Neural crest cell (in vitro differentiated cells): ENCODE measurements at regions not wholly inside any gene's neighbourhood (a gene's known extent, or its start where the extent isn't known, plus 50 kb on each side); places are given as distances from the start of the nearest gene placed in this dataset.

Source experiments
- DNase-seq: peaks from one replicate; pipeline ENCODE4 v3.0.0; 2021; ENCODE audit warnings: low read depth, mixed read lengths, low spot score
- H3K27ac Mint-ChIP-seq: one replicate; pipeline ENCODE4 v1.8.0; 2021; ENCODE audit warnings: mild to moderate bottlenecking, mixed read lengths; ENCODE audit not compliant: unreplicated experiment
- H3K27me3 Mint-ChIP-seq: 2 replicates; pipeline ENCODE4 v1.8.0; 2021; ENCODE audit warnings: low read depth, mild to moderate bottlenecking, mixed read lengths
- H3K36me3 Mint-ChIP-seq: 2 replicates; pipeline ENCODE4 v1.8.0; 2021; ENCODE audit warnings: low read depth, mild to moderate bottlenecking, mixed read lengths
- H3K4me1 Mint-ChIP-seq: 2 replicates; pipeline ENCODE4 v1.8.0; 2021; ENCODE audit warnings: mixed read lengths
- H3K4me3 Mint-ChIP-seq: one replicate; pipeline ENCODE4 v1.8.0; 2021; ENCODE audit warnings: mild to moderate bottlenecking, mixed read lengths
- H3K9me3 Mint-ChIP-seq: 2 replicates; pipeline ENCODE4 v1.8.0; 2021; ENCODE audit warnings: mixed read lengths
- TF ChIP-seq, protein P1 (sequence below): fragments of 200-600 bp; sonication (generic); conservative IDR thresholded peaks from 2 replicates; pipeline ENCODE4 v1.5.0; 2021; ENCODE audit warnings: antibody characterized with exemption, mild to moderate bottlenecking

DNA sequence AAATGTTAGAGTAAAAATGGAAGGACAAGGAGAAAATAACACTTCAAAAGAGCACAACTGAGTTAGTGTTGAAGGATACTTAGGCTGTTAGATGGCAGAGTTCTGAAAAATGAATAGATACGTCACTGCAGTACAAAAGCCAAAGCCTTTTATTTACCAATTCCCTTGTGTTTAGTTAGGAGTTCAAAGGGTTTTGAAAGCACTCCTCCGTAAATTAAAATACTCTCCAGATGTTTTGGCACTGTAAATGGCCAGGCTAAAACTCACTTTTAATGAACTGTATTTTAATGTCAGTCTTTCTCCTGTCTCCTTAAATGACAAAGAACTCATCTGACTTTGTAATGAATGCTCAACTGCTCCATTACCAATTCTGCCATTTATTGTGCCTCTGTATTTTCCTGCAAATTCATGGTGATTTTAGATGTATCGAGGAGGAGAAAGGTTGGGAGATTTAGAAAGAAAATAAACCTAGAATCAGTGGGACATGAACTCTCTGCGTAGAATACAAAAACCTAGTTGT lies 1727.2 kb downstream of the MAT2B start:
- Mint-ChIP-seq H3K9me3 (no peaks in the 10 kb centered on the region), H3K36me3 (peaks cover 2% of the 10 kb centered on the region), H3K4me3 (no peak overlapping the region), H3K27ac (no peak overlapping the region), H3K27me3 (no peaks in the 10 kb centered on the region), H3K4me1 (peaks cover 9% of the 10 kb centered on the region)
- TF ChIP-seq, protein P1, sequence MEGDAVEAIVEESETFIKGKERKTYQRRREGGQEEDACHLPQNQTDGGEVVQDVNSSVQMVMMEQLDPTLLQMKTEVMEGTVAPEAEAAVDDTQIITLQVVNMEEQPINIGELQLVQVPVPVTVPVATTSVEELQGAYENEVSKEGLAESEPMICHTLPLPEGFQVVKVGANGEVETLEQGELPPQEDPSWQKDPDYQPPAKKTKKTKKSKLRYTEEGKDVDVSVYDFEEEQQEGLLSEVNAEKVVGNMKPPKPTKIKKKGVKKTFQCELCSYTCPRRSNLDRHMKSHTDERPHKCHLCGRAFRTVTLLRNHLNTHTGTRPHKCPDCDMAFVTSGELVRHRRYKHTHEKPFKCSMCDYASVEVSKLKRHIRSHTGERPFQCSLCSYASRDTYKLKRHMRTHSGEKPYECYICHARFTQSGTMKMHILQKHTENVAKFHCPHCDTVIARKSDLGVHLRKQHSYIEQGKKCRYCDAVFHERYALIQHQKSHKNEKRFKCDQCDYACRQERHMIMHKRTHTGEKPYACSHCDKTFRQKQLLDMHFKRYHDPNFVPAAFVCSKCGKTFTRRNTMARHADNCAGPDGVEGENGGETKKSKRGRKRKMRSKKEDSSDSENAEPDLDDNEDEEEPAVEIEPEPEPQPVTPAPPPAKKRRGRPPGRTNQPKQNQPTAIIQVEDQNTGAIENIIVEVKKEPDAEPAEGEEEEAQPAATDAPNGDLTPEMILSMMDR: no peak
- no peak for DNase-seq

DNA sequence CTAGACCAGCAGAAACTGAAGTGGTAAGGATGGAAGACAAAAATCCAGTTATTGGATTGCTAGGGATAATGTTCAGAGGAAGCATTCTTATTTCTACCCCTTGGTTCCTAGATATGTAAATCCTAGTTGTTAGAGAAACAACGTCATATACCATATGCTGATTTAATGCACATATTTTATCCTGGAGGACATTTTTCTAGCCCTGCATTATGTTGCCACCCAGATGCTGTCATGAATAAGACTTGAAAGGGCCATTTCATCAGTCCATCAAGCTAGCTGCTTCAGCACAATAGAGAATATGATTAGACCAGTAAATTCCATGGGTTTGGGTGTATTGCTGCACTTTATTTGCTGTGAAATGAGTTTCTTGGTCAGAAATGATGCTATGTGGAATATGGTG lies 1736.4 kb downstream of the MAT2B start:
- no peak for DNase-seq
- no peak overlapping the region for H3K4me3 Mint-ChIP-seq
- no peaks in the 10 kb centered on the region for H3K4me1 Mint-ChIP-seq
- H3K27ac Mint-ChIP-seq: no peak overlapping the region
- TF ChIP-seq, protein P1: no peak
- no peaks in the 10 kb centered on the region for H3K36me3 Mint-ChIP-seq
- no peaks in the 10 kb centered on the region for H3K27me3 Mint-ChIP-seq
- no peaks in the 10 kb centered on the region for H3K9me3 Mint-ChIP-seq

DNA sequence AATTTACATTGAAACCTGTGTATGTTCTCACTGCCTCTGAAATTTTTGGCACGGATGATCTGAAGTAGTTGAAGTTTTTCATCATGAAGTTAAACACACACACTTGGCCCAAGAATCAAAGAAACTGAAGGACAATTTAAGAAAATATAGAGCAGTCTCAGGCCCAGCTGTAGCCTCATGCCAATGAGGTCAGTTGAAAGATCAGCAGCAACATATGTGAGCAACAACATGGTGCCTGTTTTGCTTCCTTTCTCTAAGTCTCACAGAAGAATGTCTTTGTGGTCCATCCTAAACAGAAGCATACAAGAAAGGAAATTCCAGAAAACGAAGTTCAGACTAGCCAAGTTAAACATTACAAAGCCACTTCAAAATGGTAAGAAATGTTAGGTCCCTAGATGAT lies 1737.2 kb downstream of the MAT2B start:
- no peak overlapping the region for H3K27ac Mint-ChIP-seq
- H3K9me3 Mint-ChIP-seq: no peaks in the 10 kb centered on the region
- TF ChIP-seq, protein P1: no peak
- no peaks in the 10 kb centered on the region for H3K4me1 Mint-ChIP-seq
- no peak overlapping the region for H3K4me3 Mint-ChIP-seq
- no peaks in the 10 kb centered on the region for H3K36me3 Mint-ChIP-seq
- H3K27me3 Mint-ChIP-seq: no peaks in the 10 kb centered on the region
- DNase-seq: no peak

DNA sequence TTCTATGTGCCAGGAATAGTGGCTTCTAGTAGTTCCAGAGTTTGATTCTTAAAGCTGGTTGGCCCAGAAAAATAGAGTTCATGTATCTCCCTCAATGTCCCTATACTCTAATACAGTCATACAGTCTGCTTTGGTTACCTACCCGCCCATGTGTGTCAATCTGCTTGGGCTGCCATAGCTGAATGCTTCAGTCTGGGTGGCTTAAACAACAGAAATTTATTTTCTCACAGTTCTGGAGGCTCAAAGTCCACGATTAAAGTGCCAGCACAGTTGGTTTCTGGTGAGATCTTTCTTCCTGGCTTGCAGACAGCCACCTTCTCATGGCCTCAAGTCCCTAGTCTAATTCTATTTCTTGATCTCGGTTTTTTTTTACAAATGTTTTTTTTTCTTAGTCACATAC lies 1739.0 kb downstream of the MAT2B start:
- TF ChIP-seq, protein P1: no peak
- no peak overlapping the region for H3K4me3 Mint-ChIP-seq
- no peak for DNase-seq
- no peaks in the 10 kb centered on the region for H3K4me1 Mint-ChIP-seq
- H3K27ac Mint-ChIP-seq: no peak overlapping the region
- no peaks in the 10 kb centered on the region for H3K9me3 Mint-ChIP-seq
- no peaks in the 10 kb centered on the region for H3K36me3 Mint-ChIP-seq
- no peaks in the 10 kb centered on the region for H3K27me3 Mint-ChIP-seq

DNA sequence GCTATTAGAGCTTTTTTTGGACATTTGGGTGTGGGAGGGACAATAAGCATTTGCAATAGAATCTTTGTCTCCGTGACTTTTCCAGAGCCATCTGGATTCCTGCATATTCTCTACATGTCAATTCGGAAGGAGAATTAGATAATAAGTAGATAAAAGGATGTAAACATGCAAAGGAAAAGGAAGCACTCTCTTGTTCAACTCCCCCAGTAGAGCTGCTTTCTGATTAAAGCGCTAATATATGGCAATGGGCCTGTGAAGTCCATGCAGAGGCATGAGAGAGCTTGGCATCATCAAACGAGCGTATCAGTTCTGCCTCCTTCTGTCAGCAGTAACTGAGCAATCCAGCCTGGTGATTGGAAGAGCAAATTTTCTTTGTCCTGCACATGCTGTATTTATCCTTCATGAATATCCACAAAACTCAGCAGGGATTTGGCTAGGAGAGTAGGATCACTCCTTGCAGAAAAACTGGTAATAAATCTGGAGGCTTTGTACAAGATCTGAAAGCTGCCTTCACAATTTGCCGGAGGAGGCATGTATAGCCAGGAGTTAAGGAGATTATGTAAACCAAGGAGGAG lies 1752.9 kb downstream of the MAT2B start:
- no peaks in the 10 kb centered on the region for H3K9me3 Mint-ChIP-seq
- no peaks in the 10 kb centered on the region for H3K36me3 Mint-ChIP-seq
- TF ChIP-seq, protein P1: no peak
- H3K4me3 Mint-ChIP-seq: no peak overlapping the region
- no peaks in the 10 kb centered on the region for H3K27me3 Mint-ChIP-seq
- no peak overlapping the region for H3K27ac Mint-ChIP-seq
- DNase-seq: no peak
- peaks cover 8% of the 10 kb centered on the region for H3K4me1 Mint-ChIP-seq
